GM21381 (cell line): ENCODE measurements at regions not wholly inside any gene's neighbourhood (a gene's known extent, or its start where the extent isn't known, plus 50 kb on each side); places are given as distances from the start of the nearest gene placed in this dataset.

Source experiments
- ATAC-seq: cut with Tn5 transposase; IDR thresholded peaks from one replicate; pipeline ENCODE4 v1.9.1; 2021; ENCODE audit warnings: mild to moderate bottlenecking, moderate library complexity; ENCODE audit not compliant: unreplicated experiment

- ATAC-seq, result no peak
Measured at GRCh38 chr2:137729305-137729704, 235.0 kb upstream of the HNMT start.

GRCh38 chr2:137737559-137737958 lies 226.7 kb upstream of the HNMT start:
- ATAC-seq, result no peak

- no peak for ATAC-seq
Measured at GRCh38 chr2:137741784-137742362, 222.4 kb upstream of the HNMT start.

- ATAC-seq, result no peak
Measured at GRCh38 chr2:137747509-137747908, 216.8 kb upstream of the HNMT start.

GRCh38 chr2:137748533-137748932 lies 215.7 kb upstream of the HNMT start:
- ATAC-seq, result no peak

- no peak for ATAC-seq
Measured at GRCh38 chr2:137764646-137765045, 199.6 kb upstream of the HNMT start.

GRCh38 chr2:137769406-137769805 lies 194.9 kb upstream of the HNMT start:
- ATAC-seq, result no peak

- no peak for ATAC-seq
Measured at GRCh38 chr2:137770166-137770565, 194.1 kb upstream of the HNMT start.

GRCh38 chr2:137771064-137771463 lies 193.2 kb upstream of the HNMT start:
- ATAC-seq, result no peak

GRCh38 chr2:137772451-137772850 lies 191.8 kb upstream of the HNMT start:
- ATAC-seq, result no peak

GRCh38 chr2:137775529-137775928 lies 188.7 kb upstream of the HNMT start:
- no peak for ATAC-seq

GRCh38 chr2:137776697-137777096 lies 187.6 kb upstream of the HNMT start:
- ATAC-seq, result no peak

- ATAC-seq, result peak; percentile 54
Measured at GRCh38 chr2:137797641-137798040, 166.6 kb upstream of the HNMT start.

- no peak for ATAC-seq
Measured at GRCh38 chr2:137799600-137799999, 164.7 kb upstream of the HNMT start.

GRCh38 chr2:137800386-137800785 lies 163.9 kb upstream of the HNMT start:
- ATAC-seq, result no peak

GRCh38 chr2:137801228-137801627 lies 163.0 kb upstream of the HNMT start:
- no peak for ATAC-seq

GRCh38 chr2:137802038-137802437 lies 162.2 kb upstream of the HNMT start:
- ATAC-seq, result no peak

- no peak for ATAC-seq
Measured at GRCh38 chr2:137806068-137806805, 158.0 kb upstream of the HNMT start.

- no peak for ATAC-seq
Measured at GRCh38 chr2:137809252-137809651, 155.0 kb upstream of the HNMT start.

GRCh38 chr2:137809837-137810236 lies 154.4 kb upstream of the HNMT start:
- no peak for ATAC-seq

GRCh38 chr2:137812517-137812916 lies 151.8 kb upstream of the HNMT start:
- no peak for ATAC-seq

GRCh38 chr2:137813176-137813575 lies 151.1 kb upstream of the HNMT start:
- no peak for ATAC-seq

- ATAC-seq, result no peak
Measured at GRCh38 chr2:137817058-137817457, 147.2 kb upstream of the HNMT start.
